HG03175 (cell line): ENCODE measurements at regions not wholly inside any gene's neighbourhood (a gene's known extent, or its start where the extent isn't known, plus 50 kb on each side); places are given as distances from the start of the nearest gene placed in this dataset.

ENCODE experiments used
- ATAC-seq: cut with Tn5 transposase; IDR thresholded peaks from one replicate; pipeline ENCODE4 v1.9.1; 2021; ENCODE audit warnings: mild to moderate bottlenecking, moderate library complexity; ENCODE audit not compliant: unreplicated experiment

DNA sequence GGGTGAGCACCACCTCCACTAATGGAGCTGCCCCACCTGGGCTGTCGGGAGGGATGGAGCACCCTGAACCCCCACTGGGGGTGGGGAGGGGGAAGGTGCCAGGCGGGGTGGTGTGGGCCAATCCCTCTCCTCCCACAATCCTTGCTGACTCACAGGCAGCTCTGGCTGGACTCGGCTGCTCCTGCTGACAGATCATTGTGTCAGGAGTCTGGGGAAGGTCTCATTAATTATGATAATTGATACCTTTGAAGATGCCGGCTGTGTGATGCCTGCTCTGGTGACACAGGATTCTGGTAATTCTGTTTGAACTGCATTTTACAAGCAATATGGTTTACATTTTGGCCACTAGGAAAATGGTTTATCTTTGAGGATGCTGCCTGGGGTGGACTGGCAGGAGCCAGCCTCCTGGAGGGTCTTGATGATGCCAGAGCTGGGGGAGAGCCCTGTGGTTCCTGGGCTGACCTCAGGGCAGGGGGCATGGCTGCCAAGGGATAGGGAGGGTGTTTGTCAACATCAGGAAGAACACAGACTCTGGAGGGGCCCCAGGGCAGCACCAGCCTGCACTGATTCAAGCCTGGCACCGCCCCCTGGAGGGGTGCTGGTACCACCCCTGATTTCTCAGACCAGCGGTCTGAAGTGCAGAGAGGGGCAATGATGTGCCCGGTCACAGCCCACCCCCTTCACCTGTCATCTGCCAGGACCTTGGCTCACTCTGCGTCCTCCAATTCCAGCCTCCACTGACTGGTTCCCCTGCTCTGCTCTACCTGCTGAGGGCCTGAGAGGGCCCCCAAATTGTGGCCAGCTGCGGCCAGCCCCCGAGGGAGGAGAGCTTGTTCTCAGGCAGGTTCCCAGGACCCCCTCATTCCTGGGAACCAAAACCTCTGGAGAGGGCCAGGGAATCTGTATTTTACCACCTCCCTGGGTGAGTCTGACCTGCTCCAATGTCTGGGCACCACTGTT is 338.8 kb downstream of the MATN1 start:
- ATAC-seq: no peak

DNA sequence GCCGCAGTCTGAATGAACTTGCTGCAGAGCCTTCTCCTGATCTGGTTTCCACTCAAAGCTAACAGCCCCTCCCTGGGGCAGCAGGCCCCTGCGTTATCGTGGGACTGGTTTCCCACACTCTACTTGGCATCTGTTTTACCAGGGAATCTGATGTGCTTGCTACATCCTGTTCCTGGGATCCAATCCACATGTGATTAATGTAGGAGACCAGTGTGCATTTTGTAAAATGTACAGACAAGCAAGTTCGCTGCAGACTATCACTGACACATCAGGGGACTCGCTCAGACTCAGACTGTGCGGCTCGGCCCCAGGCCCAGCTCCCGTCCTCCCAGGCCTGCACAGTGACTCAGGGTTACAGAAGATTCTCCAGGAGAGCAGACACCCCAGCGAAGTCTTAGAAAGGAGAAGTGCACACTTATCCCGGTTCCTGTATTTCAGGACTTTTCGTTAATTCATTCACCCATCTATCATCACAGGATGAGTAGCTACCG is 340.1 kb downstream of the MATN1 start:
- no peak for ATAC-seq

DNA sequence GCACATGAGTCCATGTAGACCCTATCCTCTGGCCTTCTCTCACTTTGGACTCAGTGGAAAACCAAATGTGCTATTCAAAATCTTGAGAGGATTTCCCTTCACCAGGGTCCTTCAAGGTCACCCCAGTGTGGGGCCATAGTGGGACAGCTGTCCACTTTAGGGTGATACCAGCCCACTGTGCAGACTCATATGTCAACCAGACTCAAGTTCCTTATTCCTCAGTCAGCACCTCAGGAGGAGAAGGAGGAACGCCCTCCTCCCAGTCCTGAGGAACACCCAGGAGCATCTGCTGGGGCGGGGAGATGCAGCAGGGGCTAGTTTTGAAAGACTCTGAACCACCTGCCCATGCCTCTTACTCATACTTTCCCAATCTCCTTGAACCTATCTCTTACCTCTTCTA is 340.9 kb downstream of the MATN1 start:
- no peak for ATAC-seq

DNA sequence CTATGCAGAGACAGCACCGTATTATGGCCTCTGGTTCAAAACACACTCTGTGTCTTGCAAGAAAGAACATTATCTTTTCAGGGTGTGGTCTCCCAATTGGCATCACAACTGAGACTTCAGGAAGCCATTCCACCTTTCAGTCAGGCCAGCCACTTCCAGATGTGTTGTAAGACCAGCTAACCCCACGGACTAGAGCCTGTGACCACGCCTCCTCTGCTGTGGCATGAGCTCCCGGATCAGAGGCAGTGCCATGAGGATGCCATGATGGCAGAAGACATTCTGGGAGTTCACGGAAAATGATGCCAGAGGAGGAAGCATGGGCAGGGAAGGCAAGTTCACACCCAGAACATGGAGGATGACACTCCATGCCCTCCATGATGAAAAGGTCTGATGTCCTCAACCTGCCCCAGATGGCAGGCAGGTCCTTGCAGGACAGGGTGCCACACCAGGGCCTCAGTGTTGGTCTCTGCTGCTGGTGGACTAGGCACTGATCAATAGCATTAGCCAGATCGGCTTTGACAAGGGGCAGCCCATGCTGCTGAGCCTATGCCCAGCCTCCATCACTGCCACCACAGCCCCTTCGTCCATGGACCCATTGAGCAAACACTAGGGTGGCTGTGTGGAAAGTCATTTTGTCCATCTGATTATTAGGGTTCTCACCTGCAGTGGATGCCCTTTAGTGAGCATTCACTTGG is 341.6 kb downstream of the MATN1 start:
- no peak for ATAC-seq

DNA sequence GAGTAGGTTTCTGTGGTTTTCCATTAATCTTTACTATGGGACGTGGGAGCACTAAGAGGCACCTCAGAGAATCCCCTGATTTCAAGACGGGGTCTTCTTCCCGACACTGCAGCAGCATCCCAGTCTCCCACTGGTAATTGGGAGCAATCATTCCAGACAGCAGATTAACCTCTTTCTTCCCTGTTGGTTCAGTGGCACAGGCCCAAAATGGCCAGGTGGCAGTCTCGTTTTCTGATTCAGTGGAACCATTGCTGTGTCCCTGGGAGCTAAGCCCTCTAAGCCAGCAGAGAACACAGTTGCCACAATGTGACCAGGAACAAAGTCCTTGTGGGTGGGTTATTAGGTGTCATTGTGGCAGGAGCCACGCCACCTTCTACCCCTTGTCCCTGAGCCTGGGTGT is 342.1 kb downstream of the MATN1 start:
- ATAC-seq: no peak

DNA sequence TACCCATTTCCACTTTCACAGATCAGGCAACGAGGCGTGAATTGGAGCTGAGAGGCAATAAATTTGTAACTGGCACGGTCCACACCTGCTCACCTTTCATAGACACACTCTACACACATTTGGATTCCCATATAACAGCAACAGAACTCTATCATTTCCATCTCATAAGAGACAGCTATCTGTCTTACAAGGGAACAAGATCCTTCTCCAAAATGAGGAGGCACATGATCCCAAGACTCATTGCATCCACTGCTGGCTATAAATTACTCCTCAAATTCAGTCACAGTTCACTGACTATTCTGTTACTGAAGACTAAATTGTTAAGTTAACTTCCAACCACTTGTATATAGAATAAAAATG is 342.8 kb downstream of the MATN1 start:
- no peak for ATAC-seq

DNA sequence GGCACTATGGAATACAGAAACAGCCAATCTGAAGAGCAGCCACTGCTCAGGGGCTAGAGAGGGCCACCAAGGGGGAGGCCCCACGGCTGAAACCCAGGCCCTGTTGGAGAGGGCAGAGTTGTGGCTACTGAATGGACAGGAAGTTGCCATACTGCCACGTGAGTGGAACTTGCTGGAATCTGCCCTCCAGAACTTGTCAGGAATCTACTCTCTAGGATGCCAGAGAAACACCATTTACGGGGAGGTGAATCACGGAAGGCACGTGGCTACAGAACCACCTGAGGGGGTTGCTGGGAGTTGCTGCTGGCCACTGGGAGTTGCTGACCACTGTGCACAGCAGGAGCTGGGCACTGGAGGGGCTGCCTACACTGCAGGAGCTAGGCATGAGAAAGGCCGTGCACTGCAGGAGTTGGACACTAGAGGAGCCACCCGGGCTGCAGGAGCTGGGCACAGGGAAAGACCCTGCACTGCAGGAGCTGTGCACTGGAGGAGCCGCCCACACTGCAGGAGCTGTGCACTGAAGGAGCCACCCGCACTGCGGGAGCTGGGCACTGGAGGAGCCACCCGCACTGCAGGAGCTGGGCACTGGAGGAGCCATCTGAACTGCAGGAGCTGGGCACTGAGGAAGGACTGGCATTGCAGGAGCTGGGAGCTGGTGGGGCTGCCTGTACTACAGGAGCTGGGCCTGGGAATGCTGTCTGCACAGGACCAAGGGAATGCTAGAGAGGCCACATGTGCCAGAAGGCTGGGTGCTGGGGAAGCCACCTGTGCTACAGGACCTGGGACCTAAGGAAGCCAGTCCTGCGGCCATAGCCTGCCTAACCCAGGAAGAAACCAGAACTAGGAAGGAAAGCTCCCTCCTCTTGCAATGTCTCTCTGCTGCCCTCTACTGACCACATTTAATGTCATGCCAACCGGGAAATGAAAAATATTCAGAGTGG is 343.4 kb downstream of the MATN1 start:
- no peak for ATAC-seq

DNA sequence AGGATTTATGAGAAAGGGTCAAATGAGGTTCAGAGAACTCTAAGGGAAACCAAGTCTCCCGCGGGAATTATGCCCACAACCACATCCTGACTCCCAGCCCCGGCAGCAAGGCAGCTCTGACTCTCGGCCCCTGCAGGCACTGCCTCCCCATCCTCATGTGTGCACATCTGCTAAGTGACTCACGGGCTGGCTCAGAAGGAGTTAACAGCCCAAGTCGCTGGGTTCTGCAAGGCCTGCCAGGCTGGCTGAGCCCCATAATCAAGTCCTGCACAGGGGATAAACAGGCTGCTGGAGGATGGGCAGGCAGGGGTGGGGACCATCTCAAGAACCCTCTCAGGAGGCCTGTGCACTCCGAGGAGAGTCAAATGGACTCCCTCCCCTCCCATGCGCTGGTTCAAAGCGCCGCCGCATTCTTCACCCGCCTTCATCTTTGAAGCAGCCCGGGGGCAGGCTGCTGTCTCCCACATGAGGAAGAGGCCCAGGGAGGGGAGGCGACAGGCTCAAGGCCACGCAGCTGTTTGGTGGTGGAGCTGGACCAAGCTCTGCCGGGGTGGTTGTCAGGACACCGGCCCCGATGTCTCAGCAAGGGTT is 344.3 kb downstream of the MATN1 start:
- no peak for ATAC-seq

DNA sequence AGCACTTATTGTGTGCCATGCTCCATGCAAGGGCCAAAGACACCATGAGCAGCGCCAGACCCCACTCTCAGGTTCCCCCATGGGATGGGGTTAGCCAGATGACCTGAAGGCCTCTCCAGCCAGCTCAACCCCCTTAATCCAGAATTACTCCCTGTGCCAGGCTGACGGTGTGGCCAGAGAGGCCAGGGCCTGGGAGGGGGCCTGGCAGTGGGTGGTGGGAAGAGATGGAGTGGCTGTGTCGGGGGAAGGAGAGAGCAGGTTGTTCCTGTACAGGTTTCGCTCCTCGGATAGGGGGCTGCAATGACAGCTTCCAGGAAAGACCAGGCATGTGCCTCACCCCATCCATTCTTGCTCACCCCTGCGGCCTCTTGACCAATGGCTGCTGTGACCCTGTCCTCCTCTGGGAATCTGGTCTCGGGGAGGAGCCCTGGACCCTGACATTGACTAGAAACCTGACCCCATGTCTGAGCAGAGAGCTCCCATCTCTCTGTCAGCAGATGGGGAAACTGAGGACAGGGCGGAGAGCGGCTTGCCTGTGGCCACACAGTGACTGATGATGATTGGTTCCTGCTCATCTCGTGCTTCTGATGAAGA is 345.3 kb downstream of the MATN1 start:
- no peak for ATAC-seq

DNA sequence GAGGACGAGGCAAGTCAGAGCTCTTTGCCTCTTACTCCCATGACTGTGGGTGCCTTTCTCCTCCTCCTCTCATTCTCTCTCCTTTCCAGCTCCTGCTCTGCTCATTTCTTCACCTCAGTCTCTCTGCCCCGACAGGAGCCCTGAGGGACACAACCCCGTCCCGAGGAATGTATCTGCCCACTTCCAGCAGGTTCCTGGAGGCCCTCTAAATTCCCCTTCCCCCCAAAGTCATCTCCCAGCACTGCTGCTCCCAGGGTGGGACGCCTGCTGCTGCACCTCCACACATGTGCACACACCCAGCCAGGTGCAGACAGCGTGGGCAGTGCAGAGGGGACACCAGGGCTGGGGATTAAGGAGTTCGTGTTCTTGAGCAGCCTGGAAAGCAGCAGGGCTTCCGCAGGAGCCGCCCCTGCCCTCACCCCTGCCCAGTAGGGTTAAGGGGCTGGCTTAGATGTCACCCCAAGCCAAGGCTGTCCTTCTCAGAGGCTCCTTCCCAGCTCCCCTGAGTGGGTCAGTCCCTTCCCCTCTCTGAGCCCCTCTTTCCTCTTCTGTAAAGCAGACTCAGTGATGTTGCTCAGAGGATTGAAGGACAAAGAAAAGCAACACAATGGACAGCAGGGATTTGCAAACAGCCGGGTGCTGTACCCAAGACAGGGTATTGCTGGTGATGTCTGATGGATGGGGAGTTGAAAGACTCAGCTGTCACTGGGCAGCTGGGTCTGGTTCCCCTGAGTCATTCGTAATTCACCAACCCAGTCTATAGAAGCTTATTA is 346.0 kb downstream of the MATN1 start:
- ATAC-seq: no peak

DNA sequence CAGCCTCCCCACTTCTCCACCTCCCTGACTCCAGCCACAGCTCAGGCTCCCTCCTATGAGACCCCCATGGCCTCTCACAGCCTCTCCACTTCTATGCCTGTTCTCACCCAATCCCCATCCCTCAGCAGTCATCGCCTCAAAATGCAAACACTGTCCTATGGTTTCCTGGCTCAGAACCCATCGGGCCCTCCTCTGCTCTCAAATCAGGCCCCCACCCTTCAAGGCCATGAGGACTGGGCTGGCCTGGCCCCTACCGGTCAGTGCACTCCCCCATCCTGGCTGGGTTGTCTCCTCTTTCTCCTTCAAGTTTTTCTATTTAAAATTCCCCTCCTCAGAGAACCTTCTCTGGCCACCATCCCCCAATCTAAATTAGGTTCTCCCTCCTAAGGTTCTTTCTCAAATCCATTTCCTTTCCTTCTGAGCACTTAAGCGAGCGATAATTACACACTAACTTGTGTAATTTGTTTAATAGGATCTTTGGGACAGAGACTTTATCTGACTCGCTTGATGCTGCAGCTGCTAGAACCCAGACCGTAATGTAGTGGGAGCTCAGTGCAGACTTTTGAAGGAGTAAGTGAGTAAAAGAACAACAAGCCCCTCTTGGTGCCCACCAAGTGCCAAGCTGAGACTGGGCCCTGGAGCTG is 347.2 kb downstream of the MATN1 start:
- no peak for ATAC-seq

DNA sequence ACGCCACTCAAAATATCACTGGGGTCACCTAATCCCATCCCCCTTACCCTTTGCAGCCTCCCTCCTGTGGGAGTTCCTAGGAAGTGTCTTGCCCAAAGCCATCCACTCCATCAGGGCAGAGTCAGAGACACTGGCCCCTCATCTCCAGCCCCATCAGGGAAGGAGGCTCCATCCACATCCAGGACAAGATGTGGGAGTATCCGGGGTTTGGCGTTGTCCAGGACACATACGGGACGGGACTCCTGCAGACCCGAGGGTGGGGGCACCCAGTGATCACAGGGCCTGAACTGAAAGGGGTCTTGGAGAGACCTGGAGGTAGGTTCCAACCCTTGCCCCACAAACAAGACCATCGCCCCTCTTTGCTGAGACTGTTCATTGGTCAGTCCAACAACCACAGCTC is 348.2 kb downstream of the MATN1 start:
- no peak for ATAC-seq

DNA sequence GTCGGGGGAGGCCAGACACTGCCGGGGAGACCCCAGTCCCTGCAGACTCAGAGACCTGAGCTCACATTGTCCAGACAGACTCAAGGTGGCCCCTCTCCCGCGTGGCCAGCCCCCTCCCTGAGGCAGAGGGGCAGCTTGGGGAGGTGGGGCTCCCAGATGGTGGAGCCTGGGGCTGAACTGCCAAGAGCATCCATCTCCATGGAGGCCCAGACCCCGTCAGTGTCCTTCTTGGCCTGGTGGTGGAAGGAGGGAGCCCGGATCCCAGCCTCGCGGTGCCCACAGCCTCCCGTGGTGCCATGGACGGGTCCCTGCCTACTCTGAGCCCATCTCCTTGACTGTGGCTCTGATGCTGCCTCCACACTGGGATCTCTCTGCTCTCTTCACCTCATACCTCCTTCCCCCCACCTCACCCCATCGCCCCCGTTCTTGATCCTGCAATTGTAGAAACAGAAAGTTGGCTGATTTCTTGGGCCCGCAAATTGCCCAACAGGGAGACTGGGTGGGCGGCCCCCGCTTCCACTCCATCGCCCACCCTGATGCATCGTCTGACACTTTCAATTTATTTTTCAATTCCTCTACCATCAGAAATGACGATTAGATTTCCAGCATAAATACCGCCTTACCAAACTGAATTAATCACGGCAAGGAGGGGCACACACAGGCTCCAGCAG is 348.9 kb downstream of the MATN1 start:
- ATAC-seq: no peak

DNA sequence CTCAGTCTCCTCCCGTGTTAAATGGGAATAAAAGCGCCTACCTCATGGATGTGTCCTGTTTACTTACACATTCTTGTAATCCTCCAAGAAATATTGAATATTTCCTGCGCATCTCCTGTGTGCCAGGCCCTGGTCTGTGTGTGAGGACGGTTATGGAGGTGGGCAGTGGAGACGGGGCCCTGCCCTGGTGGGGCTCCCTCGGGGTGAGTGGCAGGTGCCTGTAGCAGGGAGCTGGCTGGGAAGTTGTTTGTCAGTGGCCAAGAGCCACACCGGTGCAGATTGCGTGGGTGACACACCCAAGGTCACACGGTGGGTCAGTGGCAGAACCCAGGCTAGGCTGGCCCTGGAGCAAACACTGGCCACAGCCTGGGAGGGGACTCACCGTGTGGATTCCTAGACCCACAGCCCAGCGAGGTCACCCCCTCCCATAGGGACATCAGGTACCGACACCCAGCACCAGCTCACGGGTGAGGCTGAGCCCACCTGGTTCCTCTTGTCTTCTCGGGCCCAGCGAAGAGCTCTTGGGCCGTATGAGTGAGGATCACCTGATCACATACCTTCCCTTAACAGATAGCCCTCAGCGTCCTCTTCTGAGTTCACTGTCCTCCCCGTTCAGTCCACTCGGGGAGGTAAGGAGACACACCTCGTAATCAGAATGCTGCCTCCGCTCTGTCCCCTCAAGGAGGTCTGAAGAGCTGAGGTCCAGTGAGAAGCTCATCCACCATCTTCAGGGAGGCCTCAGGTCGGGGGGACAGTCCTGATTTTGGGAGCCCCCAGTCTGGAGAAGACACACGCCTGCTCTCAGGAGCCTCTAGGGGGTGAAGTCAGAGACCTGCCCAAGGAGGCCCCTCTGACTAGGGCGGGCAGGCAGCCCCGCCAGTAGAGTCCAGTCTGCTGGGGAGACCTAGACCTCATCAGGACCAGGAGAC is 349.6 kb downstream of the MATN1 start:
- ATAC-seq: no peak

DNA sequence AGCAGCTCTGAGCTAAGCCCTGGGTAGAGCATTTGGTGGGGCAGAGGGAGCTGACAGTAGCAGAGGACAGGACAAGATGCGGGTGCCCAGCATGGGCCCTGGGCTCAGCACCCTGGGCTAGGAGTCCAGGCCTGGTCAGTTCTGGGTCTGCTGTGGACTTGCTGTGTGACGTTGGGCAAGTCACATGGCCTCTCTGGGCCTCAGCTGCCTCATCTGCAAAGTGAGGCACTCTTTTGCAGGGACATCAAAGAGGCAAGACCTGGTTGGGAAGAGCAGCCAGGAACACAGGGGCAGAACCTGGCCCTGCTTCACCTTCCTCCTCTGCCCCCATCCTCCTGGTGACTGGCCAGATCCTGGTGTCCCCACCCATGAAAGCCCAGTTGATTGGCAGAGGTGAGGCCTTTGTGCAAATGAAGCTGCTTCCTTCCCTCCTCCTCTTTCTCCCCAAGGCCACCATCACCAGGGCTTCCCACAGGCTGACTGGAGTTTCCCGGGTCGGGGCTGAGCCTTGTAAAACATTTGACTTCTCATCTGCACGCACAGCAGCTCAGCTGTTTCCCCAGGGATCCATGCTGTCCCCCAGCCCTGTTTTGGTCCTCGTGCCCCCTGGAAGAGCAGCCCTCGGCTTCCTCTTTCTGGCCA is 350.5 kb downstream of the MATN1 start:
- ATAC-seq: no peak

DNA sequence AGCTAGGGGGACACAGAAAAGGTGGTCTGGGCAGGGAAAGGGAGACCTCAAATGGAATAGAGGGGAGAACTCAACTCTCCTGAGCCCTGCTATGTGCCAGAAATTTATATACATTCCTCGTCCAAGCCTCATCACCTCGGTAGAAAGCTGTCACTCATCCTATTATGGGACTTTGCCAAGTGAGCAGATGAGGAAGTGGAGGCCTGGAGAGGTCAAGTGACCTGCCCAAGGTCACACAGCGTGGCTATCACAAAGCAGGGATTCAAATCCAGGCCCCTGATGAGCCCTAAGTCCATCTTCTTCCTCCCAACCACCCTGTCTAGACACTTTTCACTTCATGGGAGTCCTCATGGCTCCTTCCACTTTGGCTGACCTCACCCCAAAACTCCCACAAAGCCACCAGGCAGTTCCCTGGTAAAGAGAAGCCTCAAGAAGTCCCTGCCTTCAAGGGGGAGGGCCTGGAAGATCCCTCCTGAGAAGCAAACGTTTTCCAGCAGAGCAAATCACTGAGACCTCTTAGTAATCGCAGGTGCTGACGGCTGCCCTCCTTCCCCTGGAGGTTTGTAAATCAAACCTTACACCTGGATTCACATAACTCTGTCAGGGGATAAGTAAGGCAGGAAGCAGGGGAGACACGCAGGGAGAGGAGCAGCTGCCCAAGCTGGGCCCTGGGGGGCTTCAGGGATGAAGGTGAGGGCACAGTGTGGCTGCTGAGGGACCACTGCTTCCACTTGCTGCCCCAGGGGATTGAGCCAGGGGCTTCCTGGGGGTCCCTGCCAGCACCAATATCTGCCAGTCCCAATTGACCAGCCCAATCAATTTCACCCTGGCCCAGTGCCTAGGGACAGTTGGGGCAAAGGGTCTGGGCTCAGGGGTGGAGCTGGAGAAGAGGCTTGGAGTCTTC is 351.2 kb downstream of the MATN1 start:
- no peak for ATAC-seq
